Uterus (tissue), 2 donors: ENCODE measurements at regions not wholly inside any gene's neighbourhood (a gene's known extent, or its start where the extent isn't known, plus 50 kb on each side); places are given as distances from the start of the nearest gene placed in this dataset.

Experiments
- POLR2A ChIP-seq, 2 donors: fragments of 450-650 bp; IDR thresholded peaks; one replicate each; pipeline ENCODE4 v1.6.1; 2016; ENCODE audit warnings: antibody characterized with exemption in 2 of 2, mild to moderate bottlenecking in 1 of 2, moderate library complexity in 1 of 2
- TF ChIP-seq, protein P1 (sequence below), 4 experiments: fragments of 200-600 bp in 2 of 4; fragments of 450-650 bp in 2 of 4; sonication (generic) in 2 of 4; IDR thresholded peaks; one replicate each; pipeline ENCODE4 v1.5.1; 2016 to 2019; ENCODE audit warnings: antibody characterized with exemption in 4 of 4, mild to moderate bottlenecking in 2 of 4, moderate library complexity in 1 of 4

DNA sequence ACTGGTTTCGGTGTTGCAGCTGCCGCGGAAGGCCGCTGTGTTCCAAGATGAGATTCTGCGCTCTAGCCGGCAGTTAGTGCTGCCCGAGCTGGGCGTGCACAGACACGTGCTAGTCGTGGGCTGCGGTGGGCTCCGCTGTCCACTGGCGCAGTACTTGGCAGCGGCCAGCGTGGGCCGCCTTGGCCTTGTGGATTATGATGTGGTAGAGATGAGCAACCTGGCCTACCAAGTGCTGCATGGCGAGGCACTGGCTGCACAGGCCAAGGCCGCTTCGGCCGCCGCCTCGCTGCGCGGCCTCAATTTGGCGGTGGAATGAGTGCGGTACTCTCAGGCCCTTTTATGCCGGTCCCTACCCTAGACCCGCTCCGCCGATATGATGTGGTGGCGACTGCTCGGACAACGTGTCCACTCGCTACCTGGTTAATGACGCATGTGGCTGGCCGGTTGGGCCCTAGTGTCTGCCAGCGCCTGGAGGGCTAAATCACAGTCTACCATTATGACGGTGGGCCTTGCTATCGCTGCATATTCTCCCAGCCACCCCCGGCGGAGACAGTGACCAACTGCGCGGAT lies 102.2 kb downstream of the SNAPC1 start:
- no peak for TF ChIP-seq POLR2A (IDR thresholded peaks at IDR 0.05)
- TF ChIP-seq, protein P1, sequence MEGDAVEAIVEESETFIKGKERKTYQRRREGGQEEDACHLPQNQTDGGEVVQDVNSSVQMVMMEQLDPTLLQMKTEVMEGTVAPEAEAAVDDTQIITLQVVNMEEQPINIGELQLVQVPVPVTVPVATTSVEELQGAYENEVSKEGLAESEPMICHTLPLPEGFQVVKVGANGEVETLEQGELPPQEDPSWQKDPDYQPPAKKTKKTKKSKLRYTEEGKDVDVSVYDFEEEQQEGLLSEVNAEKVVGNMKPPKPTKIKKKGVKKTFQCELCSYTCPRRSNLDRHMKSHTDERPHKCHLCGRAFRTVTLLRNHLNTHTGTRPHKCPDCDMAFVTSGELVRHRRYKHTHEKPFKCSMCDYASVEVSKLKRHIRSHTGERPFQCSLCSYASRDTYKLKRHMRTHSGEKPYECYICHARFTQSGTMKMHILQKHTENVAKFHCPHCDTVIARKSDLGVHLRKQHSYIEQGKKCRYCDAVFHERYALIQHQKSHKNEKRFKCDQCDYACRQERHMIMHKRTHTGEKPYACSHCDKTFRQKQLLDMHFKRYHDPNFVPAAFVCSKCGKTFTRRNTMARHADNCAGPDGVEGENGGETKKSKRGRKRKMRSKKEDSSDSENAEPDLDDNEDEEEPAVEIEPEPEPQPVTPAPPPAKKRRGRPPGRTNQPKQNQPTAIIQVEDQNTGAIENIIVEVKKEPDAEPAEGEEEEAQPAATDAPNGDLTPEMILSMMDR (IDR thresholded peaks at IDR 0.05): no peak
